ENCODE measurements at regions not wholly inside any gene's neighbourhood (a gene's known extent, or its start where the extent isn't known, plus 50 kb on each side); places are given as distances from the start of the nearest gene placed in this dataset.

- no peak for DNase-seq (ENCODE audit: low read depth)
- no peaks in the 10 kb centered on the region for H3K36me3 ChIP-seq (ENCODE audit: control insufficient read depth, insufficient read depth, low read length)
- TF ChIP-seq CTCF (IDR thresholded peaks at IDR 0.05; ENCODE audit: insufficient read depth, low read length, poor library complexity, severe bottlenecking), result no peak
- H3K27me3 ChIP-seq (ENCODE audit: control insufficient read depth, insufficient read depth, low read length), result no peaks in the 10 kb centered on the region
- H3K4me3 ChIP-seq (ENCODE audit: low read depth, low read length), result no peak overlapping the region
Measured at GRCh38 chr2:111654829-111655228, 229.2 kb downstream of the ANAPC1 start.

- no peak for TF ChIP-seq CTCF (IDR thresholded peaks at IDR 0.05; ENCODE audit: insufficient read depth, low read length, poor library complexity, severe bottlenecking)
- no peak overlapping the region for H3K4me3 ChIP-seq (ENCODE audit: low read depth, low read length)
- H3K27me3 ChIP-seq (ENCODE audit: control insufficient read depth, insufficient read depth, low read length), result no peaks in the 10 kb centered on the region
- no peak for DNase-seq (ENCODE audit: low read depth)
- H3K36me3 ChIP-seq (ENCODE audit: control insufficient read depth, insufficient read depth, low read length), result no peaks in the 10 kb centered on the region
Measured at GRCh38 chr2:111656436-111656835, 227.6 kb downstream of the ANAPC1 start.

- TF ChIP-seq CTCF (IDR thresholded peaks at IDR 0.05; ENCODE audit: insufficient read depth, low read length, poor library complexity, severe bottlenecking), result no peak
Measured at GRCh38 chr2:111656894-111657293, 227.1 kb downstream of the ANAPC1 start.

GRCh38 chr2:111657351-111657975, 226.5 kb downstream of the ANAPC1 start:
- Histone ChIP-seq H3K4me3 (ENCODE audit: low read depth, low read length) (no peak overlapping the region), H3K36me3 (ENCODE audit: control insufficient read depth, insufficient read depth, low read length) (no peaks in the 10 kb centered on the region), H3K27me3 (ENCODE audit: control insufficient read depth, insufficient read depth, low read length) (no peaks in the 10 kb centered on the region)
- no peak for TF ChIP-seq CTCF (IDR thresholded peaks at IDR 0.05; ENCODE audit: insufficient read depth, low read length, poor library complexity, severe bottlenecking)
- DNase-seq (ENCODE audit: low read depth), result no peak

More at GRCh38 chr2:111656894-111657293, 227.1 kb downstream of the ANAPC1 start:
- H3K36me3 ChIP-seq (ENCODE audit: control insufficient read depth, insufficient read depth, low read length), result no peaks in the 10 kb centered on the region
- no peak overlapping the region for H3K4me3 ChIP-seq (ENCODE audit: low read depth, low read length)
- H3K27me3 ChIP-seq (ENCODE audit: control insufficient read depth, insufficient read depth, low read length), result no peaks in the 10 kb centered on the region
- no peak for DNase-seq (ENCODE audit: low read depth)

GRCh38 chr2:111659361-111660333, 224.3 kb downstream of the ANAPC1 start:
- DNase-seq (ENCODE audit: low read depth), result peak; percentile 98
- Histone ChIP-seq H3K36me3 (ENCODE audit: control insufficient read depth, insufficient read depth, low read length) (no peaks in the 10 kb centered on the region), H3K4me3 (ENCODE audit: low read depth, low read length) (no peak overlapping the region), H3K27me3 (ENCODE audit: control insufficient read depth, insufficient read depth, low read length) (no peaks in the 10 kb centered on the region)
- no peak for TF ChIP-seq CTCF (IDR thresholded peaks at IDR 0.05; ENCODE audit: insufficient read depth, low read length, poor library complexity, severe bottlenecking)

Data from kidney epithelial cell (primary cell).